SK-N-SH (cell line): ENCODE measurements at regions not wholly inside any gene's neighbourhood (a gene's known extent, or its start where the extent isn't known, plus 50 kb on each side); places are given as distances from the start of the nearest gene placed in this dataset.

Experiments
- CTCF ChIA-PET: fragments of 300-600, 350-600 bp; formaldehyde crosslinking; extraction: SDS; loops from one replicate; lab custom pipeline; 2021; lab: Yijun Ruan, JAX
- POLR2A ChIA-PET: fragments of 350-600 bp; sonication (Branson Sonifier 250); formaldehyde crosslinking; extraction: SDS; loops from one replicate; lab custom pipeline; 2020; ENCODE audit warnings: antibody characterized with exemption, inconsistent platforms; lab: Yijun Ruan, JAX
- DNase-seq: peaks from one replicate; pipeline ENCODE4 v3.0.0; 2012
- H2AFZ ChIP-seq: fragments of 200-600 bp; sonication (generic); 2 replicates; pipeline ENCODE4 v1.8.1; 2016; ENCODE audit warnings: antibody characterized with exemption, mild to moderate bottlenecking, low read depth
- H3F3A ChIP-seq: fragments of 200-600 bp; sonication (generic); replicated peaks from 2 replicates; pipeline ENCODE3; 2016; ENCODE audit warnings: antibody characterized with exemption, mild to moderate bottlenecking; ENCODE audit not compliant: insufficient read depth
- H3K27ac ChIP-seq, 2 experiments: fragments of 200-500 bp in 1 of 2; fragments of 200-600 bp in 1 of 2; sonication (Bioruptor generic) in 1 of 2; sonication (generic), shearing (Covaris generic) in 1 of 2; 2 replicates each; pipeline versions ENCODE4 v1.5.1 to v1.6.1; 2014 to 2016; ENCODE audit warnings: low read depth in 2 of 2, inconsistent platforms in 1 of 2, low read length in 1 of 2, mild to moderate bottlenecking in 1 of 2, mixed read lengths in 1 of 2
- H3K27me3 ChIP-seq: fragments of 200-600 bp; sonication (generic), shearing (Covaris generic); 2 replicates; pipeline ENCODE4 v1.6.1; 2016; ENCODE audit warnings: mixed run types; ENCODE audit not compliant: insufficient read depth
- H3K36me3 ChIP-seq, 2 experiments: fragments of 200-500 bp in 1 of 2; fragments of 200-600 bp in 1 of 2; sonication (Bioruptor generic) in 1 of 2; sonication (generic) in 1 of 2; replicated peaks in 1 of 2; 2 replicates each; pipeline versions ENCODE3 to v1.5.1; 2014 to 2016; ENCODE audit warnings: low read length in 1 of 2, mild to moderate bottlenecking in 1 of 2; ENCODE audit not compliant: insufficient read depth in 2 of 2, control insufficient read depth in 1 of 2
- H3K4me1 ChIP-seq, 2 experiments: fragments of 200-500 bp in 1 of 2; fragments of 200-600 bp in 1 of 2; sonication (Bioruptor generic) in 1 of 2; sonication (generic), shearing (Covaris generic) in 1 of 2; 2 replicates each; pipeline versions ENCODE4 v1.5.1 to v1.6.1; 2014 to 2016; ENCODE audit warnings: low read depth in 1 of 2, low read length in 1 of 2, mixed run types in 1 of 2; ENCODE audit not compliant: insufficient read depth in 2 of 2, control insufficient read depth in 1 of 2
- H3K4me2 ChIP-seq: fragments of 200-600 bp; sonication (generic), shearing (Covaris generic); 2 replicates; pipeline ENCODE4 v1.6.1; 2017; ENCODE audit warnings: mixed run types
- H3K4me3 ChIP-seq, 2 experiments: fragments of 200-500 bp in 1 of 2; fragments of 200-600 bp in 1 of 2; sonication (Bioruptor generic) in 1 of 2; sonication (generic), shearing (Covaris generic) in 1 of 2; 2 replicates each; pipeline versions ENCODE4 v1.5.1 to v1.8.1; 2014 to 2016; ENCODE audit warnings: low read depth in 2 of 2, inconsistent platforms in 1 of 2, low read length in 1 of 2, mild to moderate bottlenecking in 1 of 2, mixed read lengths in 1 of 2, moderate library complexity in 1 of 2
- H3K79me2 ChIP-seq: fragments of 200-600 bp; sonication (generic); 2 replicates; pipeline ENCODE4 v1.8.1; 2017; ENCODE audit warnings: mild to moderate bottlenecking; ENCODE audit not compliant: insufficient read depth
- H3K9ac ChIP-seq: fragments of 200-600 bp; sonication (generic); 2 replicates; pipeline ENCODE4 v1.6.1; 2017; ENCODE audit warnings: mixed run types
- H3K9me2 ChIP-seq: fragments of 200-600 bp; sonication (generic); 2 replicates; pipeline ENCODE4 v1.6.1; 2017; ENCODE audit warnings: mixed run types
- H3K9me3 ChIP-seq: fragments of 200-600 bp; sonication (generic); 2 replicates; pipeline ENCODE4 v1.6.1; 2017; ENCODE audit warnings: mixed run types, mild to moderate bottlenecking, moderate library complexity
- H4K20me1 ChIP-seq: fragments of 200-600 bp; sonication (generic); 2 replicates; pipeline ENCODE4 v1.6.1; 2017; ENCODE audit warnings: mild to moderate bottlenecking, mixed run types; ENCODE audit not compliant: insufficient read depth
- CHD2 ChIP-seq: fragments of 150-350 bp; IDR thresholded peaks from 2 replicates; pipeline ENCODE4 v1.6.1; 2018; ENCODE audit warnings: low read length; ENCODE audit not compliant: partially characterized antibody
- CTCF ChIP-seq: fragments of 200-600 bp; sonication (generic); IDR thresholded peaks from 2 replicates; pipeline ENCODE4 v1.6.1; 2017; ENCODE audit warnings: antibody characterized with exemption, mild to moderate bottlenecking, moderate library complexity
- EP300 ChIP-seq, 2 experiments: IDR thresholded peaks; 2 replicates each; pipeline versions ENCODE4 v1.4.0 to v1.6.1; 2012; ENCODE audit warnings: borderline replicate concordance in 1 of 2, low read depth in 1 of 2, low read length in 1 of 2
- FOSL2 ChIP-seq: IDR thresholded peaks from 2 replicates; pipeline ENCODE4 v1.4.0; 2012; ENCODE audit warnings: low read depth, mild to moderate bottlenecking, moderate library complexity, borderline replicate concordance
- FOXJ3 ChIP-seq: sonication (generic); formaldehyde crosslinking; IDR thresholded peaks from 2 replicates; pipeline ENCODE4 v1.5.1; 2020; ENCODE audit warnings: mild to moderate bottlenecking, missing genetic modification reagents
- FOXM1 ChIP-seq: IDR thresholded peaks from 2 replicates; pipeline ENCODE4 v1.4.0; 2012; ENCODE audit warnings: low read depth, mild to moderate bottlenecking
- GATA2 ChIP-seq: sonication (generic); formaldehyde crosslinking; IDR thresholded peaks from 2 replicates; pipeline ENCODE4 v1.5.0; 2020; ENCODE audit warnings: mild to moderate bottlenecking, missing genetic modification reagents
- JUND ChIP-seq: IDR thresholded peaks from 2 replicates; pipeline ENCODE4 v1.4.0; 2012
- MAX ChIP-seq: IDR thresholded peaks from 2 replicates; pipeline ENCODE4 v1.4.0; 2012; ENCODE audit warnings: low read depth
- NFIC ChIP-seq: IDR thresholded peaks from 2 replicates; pipeline ENCODE4 v1.4.0; 2012; ENCODE audit warnings: borderline replicate concordance
- PBX3 ChIP-seq: IDR thresholded peaks from 2 replicates; pipeline ENCODE4; 2012
- RAD21 ChIP-seq: IDR thresholded peaks from 2 replicates; pipeline ENCODE4 v1.6.1; 2012; ENCODE audit warnings: mild to moderate bottlenecking, low read length
- RCOR1 ChIP-seq: fragments of 150-350 bp; IDR thresholded peaks from 2 replicates; pipeline ENCODE4 v1.6.1; 2017; ENCODE audit warnings: antibody characterized with exemption, low read length
- RFX5 ChIP-seq: IDR thresholded peaks from 2 replicates; pipeline ENCODE4 v1.6.1; 2012; ENCODE audit warnings: mild to moderate bottlenecking, improper control_type of control experiment, low read length
- SMC3 ChIP-seq: IDR thresholded peaks from 2 replicates; pipeline ENCODE4 v1.6.1; 2012; ENCODE audit warnings: low read depth, low read length, improper control_type of control experiment
- TAF1 ChIP-seq: IDR thresholded peaks from 2 replicates; pipeline ENCODE4 v1.6.1; 2012; ENCODE audit warnings: low read depth, mild to moderate bottlenecking, low read length, moderate library complexity, borderline replicate concordance
- TCF12 ChIP-seq: IDR thresholded peaks from 2 replicates; pipeline ENCODE4 v1.4.0; 2012
- USF1 ChIP-seq: IDR thresholded peaks from 2 replicates; pipeline ENCODE4 v1.4.0; 2012; ENCODE audit warnings: low read depth, borderline replicate concordance
- ZBTB33 ChIP-seq: IDR thresholded peaks from 2 replicates; pipeline ENCODE4 v1.4.0; 2012; ENCODE audit warnings: low read depth, borderline replicate concordance
- WGBS: methylation state at CpG from one replicate; pipeline ENCODE4 v1.1.6; 2017; ENCODE audit warnings: low lambda C conversion rate; 5-methylcytosine and 5-hydroxymethylcytosine counted together

GRCh38 chr10:4083509-4084003 is 298.5 kb upstream of the KLF6 start (continued):
- no peak for TF ChIP-seq CTCF
- peak; percentile 93 for TF ChIP-seq GATA2 (CRISPR knock-in tag)
- peak; percentile 75; the same call in 1 of the 2 replicates for TF ChIP-seq FOXJ3 (CRISPR knock-in tag)
- TF ChIP-seq MAX = no peak; the same call in 1 of the 2 replicates
- peak; percentile 93 for TF ChIP-seq CHD2
- peak; percentile 21; the same call in 1 of the 2 replicates for TF ChIP-seq SMC3

- Histone ChIP-seq H3F3A (peaks cover 11% of the 10 kb centered on the region), H3K4me3 (no peak overlapping the region), H3K79me2 (no peaks in the 10 kb centered on the region), H4K20me1 (no peaks in the 10 kb centered on the region), H3K27ac (peak overlapping the region; percentile 77 to 92), H3K4me2 (0 out of 2 replicates have a peak overlapping the region, but pooled peaks have one; percentile 2), H3K9ac (no peak overlapping the region), H3K27me3 (no peaks in the 10 kb centered on the region), H3K9me3 (no peaks in the 10 kb centered on the region), H3K4me1 (peaks cover 22 to 23% of the 10 kb centered on the region in 2 experiments), H3K9me2 (no peaks in the 10 kb centered on the region), H2AFZ (no peak overlapping the region), H3K36me3 (no peaks in the 10 kb centered on the region)
- ChIA-PET CTCF (no interaction called here), POLR2A (interaction anchor here (0.6 to 0.7 kb wide), 2 partner anchors 11 to 298 kb away, joined by 3 read pairs; partner anchors contain the start of gene KLF6)
- no peak for DNase-seq
- 48% methylated on average over 2 of the region's 2 CpGs for WGBS
- TF ChIP-seq EP300 (IDR thresholded peaks at IDR 0.05; ENCODE audit: borderline replicate concordance in 1 of 2, low read depth in 1 of 2, low read length in 1 of 2) = peak in 1 of 2 experiments; percentile 27; a peak in 1 of 4 replicates
- TF ChIP-seq PBX3 = peak; percentile 51
- TF ChIP-seq JUND = no peak
- TF ChIP-seq NFIC = peak; percentile 69
Measured at GRCh38 chr10:4082861-4083260, 297.9 kb upstream of the KLF6 start.

GRCh38 chr10:4081685-4082111 is 296.7 kb upstream of the KLF6 start:
- Histone ChIP-seq H2AFZ (no peak overlapping the region), H3K9me3 (no peaks in the 10 kb centered on the region), H3K36me3 (no peaks in the 10 kb centered on the region), H3K4me2 (peak overlapping the region; percentile 12; the same call in 1 of the 2 replicates), H3K27me3 (no peaks in the 10 kb centered on the region), H4K20me1 (no peaks in the 10 kb centered on the region), H3K27ac (peak overlapping the region; percentile 77 to 92), H3K9ac (no peak overlapping the region; the same call in 1 of the 2 replicates), H3F3A (peaks cover 11% of the 10 kb centered on the region), H3K4me3 (no peak overlapping the region), H3K4me1 (peaks cover 22 to 23% of the 10 kb centered on the region in 2 experiments), H3K79me2 (no peaks in the 10 kb centered on the region), H3K9me2 (no peaks in the 10 kb centered on the region)
- no peak for DNase-seq
- ChIA-PET CTCF (interaction anchor here (0.6 kb wide), 1 partner anchor 90 kb away, joined by 3 read pairs; no protein-coding TSS in a partner anchor), POLR2A (no interaction called here)
- 42% methylated on average over 5 of the region's 5 CpGs for WGBS
- TF ChIP-seq RAD21 = no peak
- TF ChIP-seq PBX3 = peak; percentile 66
- TF ChIP-seq TAF1 = no peak
- no peak for TF ChIP-seq USF1
- no peak for TF ChIP-seq GATA2 (CRISPR knock-in tag)
- TF ChIP-seq FOSL2 = no peak
- TF ChIP-seq RFX5 = no peak
- TF ChIP-seq FOXJ3 (CRISPR knock-in tag) = no peak
- peak; percentile 70 for TF ChIP-seq TCF12
- TF ChIP-seq RCOR1 = no peak
- no peak for TF ChIP-seq ZBTB33
- no peak; the same call in 1 of the 2 replicates for TF ChIP-seq FOXM1
